Panc1 (cell line): ENCODE measurements at regions not wholly inside any gene's neighbourhood (a gene's known extent, or its start where the extent isn't known, plus 50 kb on each side); places are given as distances from the start of the nearest gene placed in this dataset.

Experiments
- CTCF ChIP-seq: fragments of 450-650 bp; IDR thresholded peaks from 2 replicates; pipeline ENCODE4 v1.5.1; 2017; ENCODE audit warnings: mild to moderate bottlenecking
- POLR2AphosphoS5 ChIP-seq: IDR thresholded peaks from 2 replicates; pipeline ENCODE4 v1.6.1; 2012; ENCODE audit warnings: mild to moderate bottlenecking, low read depth, low read length, moderate library complexity
- REST ChIP-seq, 2 experiments: IDR thresholded peaks; 2 replicates each; pipeline ENCODE4 v1.6.1; 2011 to 2012; ENCODE audit warnings: low read depth in 2 of 2, control low read depth in 1 of 2, low read length in 1 of 2, mild to moderate bottlenecking in 1 of 2, moderate library complexity in 1 of 2; ENCODE audit not compliant: insufficient read depth in 1 of 2
- SIN3A ChIP-seq: IDR thresholded peaks from 2 replicates; pipeline ENCODE4 v1.6.1; 2012; ENCODE audit warnings: low read depth, mild to moderate bottlenecking, low read length, moderate library complexity, borderline replicate concordance; ENCODE audit not compliant: insufficient read depth
- TCF7L2 ChIP-seq: IDR thresholded peaks from 2 replicates; pipeline ENCODE4 v1.6.1; 2011; ENCODE audit warnings: mild to moderate bottlenecking, low read depth, low read length, inconsistent platforms

GRCh38 chr10:83612746-83613145 lies 526.6 kb upstream of the GHITM start:
- TF ChIP-seq CTCF (no peak), POLR2AphosphoS5 (no peak), SIN3A (no peak), TCF7L2 (no peak), REST (IDR thresholded peaks at IDR 0.05; ENCODE audit: insufficient read depth in 1 of 2, low read depth in 2 of 2, low read length in 1 of 2) (no peak)
